Esophagus muscularis mucosa (tissue), 4 donors: ENCODE measurements at regions not wholly inside any gene's neighbourhood (a gene's known extent, or its start where the extent isn't known, plus 50 kb on each side); places are given as distances from the start of the nearest gene placed in this dataset.

Experiments used
- DNase-seq: peaks from one replicate; pipeline ENCODE4 v3.0.0-alpha.2; 2017; ENCODE audit errors: extremely low spot score
- H3K27ac ChIP-seq, 4 donors: fragments of 200-600 bp; sonication (generic); replicated peaks in 1 of 4; 1 replicate in 3 of 4; 2 replicates in 1 of 4; pipeline ENCODE4 v1.5.1; 2016 to 2019; ENCODE audit warnings: mild to moderate bottlenecking in 1 of 4
- H3K27me3 ChIP-seq, 4 donors: fragments of 200-600 bp; sonication (generic); one replicate each; pipeline versions ENCODE4 v1.5.1 to v1.6.0; 2016 to 2019
- H3K36me3 ChIP-seq, 4 donors: fragments of 200-600 bp; sonication (generic); one replicate each; pipeline ENCODE4 v1.5.1; 2016 to 2019
- H3K4me1 ChIP-seq, 4 donors: fragments of 200-600 bp; sonication (generic); one replicate each; pipeline ENCODE4 v1.5.1; 2016 to 2019
- H3K4me3 ChIP-seq, 4 donors: fragments of 200-600 bp; sonication (generic); 1 replicate in 2 of 4; 2 replicates in 2 of 4; pipeline ENCODE4 v1.5.1; 2016 to 2019; ENCODE audit warnings: mild to moderate bottlenecking in 4 of 4, moderate library complexity in 1 of 4
- H3K9me3 ChIP-seq, 4 donors: fragments of 200-600 bp; sonication (generic); 1 replicate in 3 of 4; 2 replicates in 1 of 4; pipeline ENCODE4 v1.5.1; 2016 to 2019
- EP300 ChIP-seq: sonication (generic); formaldehyde crosslinking; IDR thresholded peaks from one replicate; pipeline ENCODE4 v1.6.1; 2017; ENCODE audit warnings: antibody characterized with exemption
- POLR2A ChIP-seq: fragments of 450-650 bp; IDR thresholded peaks from one replicate; pipeline ENCODE4 v1.6.1; 2017; ENCODE audit warnings: antibody characterized with exemption, moderate library complexity, mild to moderate bottlenecking, low read depth
- POLR2AphosphoS5 ChIP-seq, 2 donors: sonication (generic); formaldehyde crosslinking; IDR thresholded peaks; one replicate each; pipeline ENCODE4 v1.6.1; 2017; ENCODE audit warnings: antibody characterized with exemption in 2 of 2
- WGBS: methylation state at CpG from one replicate; pipeline ENCODE4 v1.1.5; 2018; 5-methylcytosine and 5-hydroxymethylcytosine counted together
- intact Hi-C: fragments of 100-400 bp; cut with DNase I; formaldehyde crosslinking; loops from one replicate; pipeline ENCODE4 v1.15.1; 2023
- TF ChIP-seq, protein P1 (sequence below), 3 experiments: fragments of 200-600 bp in 2 of 3; fragments of 450-650 bp in 1 of 3; sonication (generic) in 2 of 3; IDR thresholded peaks; one replicate each; pipeline ENCODE4 v1.5.1; 2017 to 2019; ENCODE audit warnings: antibody characterized with exemption in 3 of 3, mild to moderate bottlenecking in 2 of 3, moderate library complexity in 1 of 3

- no peak for TF ChIP-seq POLR2AphosphoS5 (IDR thresholded peaks at IDR 0.05)
- TF ChIP-seq, protein P1, sequence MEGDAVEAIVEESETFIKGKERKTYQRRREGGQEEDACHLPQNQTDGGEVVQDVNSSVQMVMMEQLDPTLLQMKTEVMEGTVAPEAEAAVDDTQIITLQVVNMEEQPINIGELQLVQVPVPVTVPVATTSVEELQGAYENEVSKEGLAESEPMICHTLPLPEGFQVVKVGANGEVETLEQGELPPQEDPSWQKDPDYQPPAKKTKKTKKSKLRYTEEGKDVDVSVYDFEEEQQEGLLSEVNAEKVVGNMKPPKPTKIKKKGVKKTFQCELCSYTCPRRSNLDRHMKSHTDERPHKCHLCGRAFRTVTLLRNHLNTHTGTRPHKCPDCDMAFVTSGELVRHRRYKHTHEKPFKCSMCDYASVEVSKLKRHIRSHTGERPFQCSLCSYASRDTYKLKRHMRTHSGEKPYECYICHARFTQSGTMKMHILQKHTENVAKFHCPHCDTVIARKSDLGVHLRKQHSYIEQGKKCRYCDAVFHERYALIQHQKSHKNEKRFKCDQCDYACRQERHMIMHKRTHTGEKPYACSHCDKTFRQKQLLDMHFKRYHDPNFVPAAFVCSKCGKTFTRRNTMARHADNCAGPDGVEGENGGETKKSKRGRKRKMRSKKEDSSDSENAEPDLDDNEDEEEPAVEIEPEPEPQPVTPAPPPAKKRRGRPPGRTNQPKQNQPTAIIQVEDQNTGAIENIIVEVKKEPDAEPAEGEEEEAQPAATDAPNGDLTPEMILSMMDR (IDR thresholded peaks at IDR 0.05), result no peak
- no peak for TF ChIP-seq POLR2A
- TF ChIP-seq EP300, result no peak
- Histone ChIP-seq H3K27ac (no peak overlapping the region), H3K27me3 (peaks cover 0 to 8% (median 0%) of the 10 kb centered on the region in 4 donors), H3K4me3 (no peak overlapping the region), H3K9me3 (no peaks in the 10 kb centered on the region), H3K4me1 (no peaks in the 10 kb centered on the region), H3K36me3 (no peaks in the 10 kb centered on the region)
- intact Hi-C loops, result no loop called here
- no peak for DNase-seq
- WGBS, result 52% methylated on average over 2 of the region's 2 CpGs
Observed at GRCh38 chr9:126080641-126081040, 246.0 kb upstream of the MVB12B start.

DNA sequence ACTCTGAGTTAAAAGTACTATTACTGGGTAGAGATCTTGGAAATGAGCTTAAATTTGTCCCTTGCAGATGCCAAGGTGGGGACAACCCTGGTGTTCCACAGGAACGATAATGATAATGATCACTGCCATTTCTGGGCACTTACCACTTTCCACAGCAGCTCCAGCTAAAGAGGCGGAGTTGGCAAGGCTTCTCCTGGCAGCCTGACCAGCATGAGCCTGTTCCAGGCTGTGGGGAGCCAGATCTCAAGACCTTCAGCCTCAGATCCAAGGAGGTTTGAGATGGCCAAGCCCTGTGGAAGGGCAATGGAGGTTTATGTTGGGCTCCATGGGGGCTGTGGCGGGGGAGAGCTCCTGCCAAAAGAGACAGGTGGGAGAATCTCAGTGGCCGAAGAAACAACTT lies 244.9 kb upstream of the MVB12B start:
- WGBS, result 78% methylated on average over 4 of the region's 4 CpGs

DNA sequence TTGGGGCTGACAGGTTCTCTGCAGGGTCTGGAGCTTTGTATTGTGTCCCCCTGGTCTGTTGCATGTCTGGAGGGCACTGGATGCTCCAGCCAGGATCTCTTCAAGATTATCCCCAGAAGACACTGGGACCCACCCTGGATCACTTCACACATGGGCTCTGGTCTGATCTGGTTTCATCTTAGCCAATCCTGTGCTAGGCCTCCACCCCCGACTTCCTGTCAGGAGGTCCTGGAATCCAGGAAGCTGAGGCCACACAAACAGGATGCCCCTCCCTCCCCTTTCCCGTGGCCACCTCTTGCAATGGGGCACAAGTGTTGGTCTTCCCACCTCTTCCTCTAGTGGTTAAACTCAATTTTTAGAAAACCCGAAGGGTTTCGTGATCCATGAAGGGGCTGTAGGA lies 242.6 kb upstream of the MVB12B start:
- DNase-seq, result no peak
- Histone ChIP-seq H3K4me3 (no peak overlapping the region), H3K27me3 (peaks cover 0 to 8% (median 0%) of the 10 kb centered on the region in 4 donors), H3K36me3 (no peaks in the 10 kb centered on the region), H3K27ac (no peak overlapping the region), H3K9me3 (no peaks in the 10 kb centered on the region), H3K4me1 (no peaks in the 10 kb centered on the region)
- intact Hi-C loops, result no loop called here
- no peak for TF ChIP-seq EP300
- no peak for TF ChIP-seq POLR2AphosphoS5 (IDR thresholded peaks at IDR 0.05)
- TF ChIP-seq POLR2A, result no peak
- TF ChIP-seq, protein P1 (IDR thresholded peaks at IDR 0.05), result no peak
- 60% methylated on average over 4 of the region's 4 CpGs for WGBS

More for the DNA sequence above, 244.9 kb upstream of the MVB12B start:
- DNase-seq, result no peak
- Histone ChIP-seq H3K36me3 (no peaks in the 10 kb centered on the region), H3K4me1 (no peaks in the 10 kb centered on the region), H3K9me3 (no peaks in the 10 kb centered on the region), H3K4me3 (no peak overlapping the region), H3K27me3 (peaks cover 0 to 8% (median 0%) of the 10 kb centered on the region in 4 donors), H3K27ac (no peak overlapping the region)
- TF ChIP-seq POLR2AphosphoS5 (IDR thresholded peaks at IDR 0.05) (no peak), EP300 (no peak), POLR2A (no peak)
- TF ChIP-seq, protein P1 (IDR thresholded peaks at IDR 0.05), result no peak
- intact Hi-C loops, result no loop called here

- WGBS, result 81% methylated on average over 8 of the region's 8 CpGs
- peaks cover 0 to 8% (median 0%) of the 10 kb centered on the region in 4 donors for H3K27me3 ChIP-seq
- intact Hi-C loops, result no loop called here
- no peaks in the 10 kb centered on the region for H3K9me3 ChIP-seq
- H3K4me1 ChIP-seq, result no peaks in the 10 kb centered on the region
- H3K27ac ChIP-seq, result no peak overlapping the region
- TF ChIP-seq, protein P1 (IDR thresholded peaks at IDR 0.05), result no peak
- no peak for TF ChIP-seq POLR2A
- TF ChIP-seq EP300, result no peak
- TF ChIP-seq POLR2AphosphoS5 (IDR thresholded peaks at IDR 0.05), result no peak
- H3K36me3 ChIP-seq, result no peaks in the 10 kb centered on the region
- no peak for DNase-seq
- H3K4me3 ChIP-seq, result no peak overlapping the region
Observed at GRCh38 chr9:126084696-126085095, 241.9 kb upstream of the MVB12B start.

GRCh38 chr9:126085170-126085569 lies 241.5 kb upstream of the MVB12B start:
- DNase-seq, result no peak
- H3K4me1 ChIP-seq, result no peaks in the 10 kb centered on the region
- no peak overlapping the region for H3K27ac ChIP-seq
- H3K36me3 ChIP-seq, result no peaks in the 10 kb centered on the region
- TF ChIP-seq POLR2A (no peak), POLR2AphosphoS5 (IDR thresholded peaks at IDR 0.05) (no peak), EP300 (no peak)
- TF ChIP-seq, protein P1 (IDR thresholded peaks at IDR 0.05), result no peak
- H3K27me3 ChIP-seq, result peaks cover 0 to 8% (median 0%) of the 10 kb centered on the region in 4 donors
- intact Hi-C loops, result no loop called here
- H3K4me3 ChIP-seq, result no peak overlapping the region
- no peaks in the 10 kb centered on the region for H3K9me3 ChIP-seq
- WGBS, result 72% methylated on average over 2 of the region's 2 CpGs
